DOHH2 (cell line): ENCODE measurements at regions not wholly inside any gene's neighbourhood (a gene's known extent, or its start where the extent isn't known, plus 50 kb on each side); places are given as distances from the start of the nearest gene placed in this dataset.

Experiments
- EZH2phosphoT487 ChIP-seq: fragments of 200-600 bp; sonication (generic); IDR thresholded peaks from 2 replicates; pipeline ENCODE4 v1.6.1; 2017; ENCODE audit warnings: borderline replicate concordance, mild to moderate bottlenecking, antibody characterized with exemption, low read length, moderate library complexity, mixed read lengths
- TF ChIP-seq, protein P1 (sequence below): fragments of 200-600 bp; sonication (generic); IDR thresholded peaks from one replicate; pipeline ENCODE4 v1.5.1; 2014; ENCODE audit warnings: antibody characterized with exemption, mild to moderate bottlenecking, low read depth, low read length; ENCODE audit not compliant: poor library complexity, severe bottlenecking

DNA sequence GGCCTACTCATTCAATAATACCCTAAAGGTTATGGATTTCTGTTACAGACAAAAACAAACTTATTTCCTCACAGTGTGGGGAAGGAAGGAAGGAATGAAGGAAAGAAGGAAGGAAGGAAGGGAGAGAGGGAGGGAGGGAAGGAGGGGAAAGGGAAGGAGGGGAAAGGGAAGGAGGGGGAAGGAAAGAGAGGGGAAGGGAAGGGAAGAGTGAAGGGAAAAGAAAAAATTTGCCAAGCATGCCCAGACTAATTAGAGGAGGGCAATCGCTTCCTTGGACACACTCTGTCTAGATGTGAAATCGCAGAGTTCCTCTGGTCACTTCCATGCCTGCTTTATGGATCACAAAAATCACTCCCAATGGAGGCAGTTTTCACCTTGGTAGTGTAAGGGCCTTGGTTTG, 570.1 kb upstream of the SOX9 start:
- TF ChIP-seq, protein P1, sequence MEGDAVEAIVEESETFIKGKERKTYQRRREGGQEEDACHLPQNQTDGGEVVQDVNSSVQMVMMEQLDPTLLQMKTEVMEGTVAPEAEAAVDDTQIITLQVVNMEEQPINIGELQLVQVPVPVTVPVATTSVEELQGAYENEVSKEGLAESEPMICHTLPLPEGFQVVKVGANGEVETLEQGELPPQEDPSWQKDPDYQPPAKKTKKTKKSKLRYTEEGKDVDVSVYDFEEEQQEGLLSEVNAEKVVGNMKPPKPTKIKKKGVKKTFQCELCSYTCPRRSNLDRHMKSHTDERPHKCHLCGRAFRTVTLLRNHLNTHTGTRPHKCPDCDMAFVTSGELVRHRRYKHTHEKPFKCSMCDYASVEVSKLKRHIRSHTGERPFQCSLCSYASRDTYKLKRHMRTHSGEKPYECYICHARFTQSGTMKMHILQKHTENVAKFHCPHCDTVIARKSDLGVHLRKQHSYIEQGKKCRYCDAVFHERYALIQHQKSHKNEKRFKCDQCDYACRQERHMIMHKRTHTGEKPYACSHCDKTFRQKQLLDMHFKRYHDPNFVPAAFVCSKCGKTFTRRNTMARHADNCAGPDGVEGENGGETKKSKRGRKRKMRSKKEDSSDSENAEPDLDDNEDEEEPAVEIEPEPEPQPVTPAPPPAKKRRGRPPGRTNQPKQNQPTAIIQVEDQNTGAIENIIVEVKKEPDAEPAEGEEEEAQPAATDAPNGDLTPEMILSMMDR: no peak
- TF ChIP-seq EZH2phosphoT487: no peak
